C1 segment of cervical spinal cord (tissue), 14 donors: ENCODE measurements at regions not wholly inside any gene's neighbourhood (a gene's known extent, or its start where the extent isn't known, plus 50 kb on each side); places are given as distances from the start of the nearest gene placed in this dataset.
"Not testable (repeated sequence)": the region's sequence is repeated elsewhere in the genome, so short reads cannot be mapped to it uniquely, and the experiment has no call there.

ENCODE experiments used
- DNase-seq, 14 donors: peaks; one replicate each; lab custom pipeline; 2025; lab: John Stamatoyannopoulos, UW

- no peak for DNase-seq
These were observed 154.5 kb upstream of the CLEC14A start for GRCh38 chr14:38410442-38410841.

DNA sequence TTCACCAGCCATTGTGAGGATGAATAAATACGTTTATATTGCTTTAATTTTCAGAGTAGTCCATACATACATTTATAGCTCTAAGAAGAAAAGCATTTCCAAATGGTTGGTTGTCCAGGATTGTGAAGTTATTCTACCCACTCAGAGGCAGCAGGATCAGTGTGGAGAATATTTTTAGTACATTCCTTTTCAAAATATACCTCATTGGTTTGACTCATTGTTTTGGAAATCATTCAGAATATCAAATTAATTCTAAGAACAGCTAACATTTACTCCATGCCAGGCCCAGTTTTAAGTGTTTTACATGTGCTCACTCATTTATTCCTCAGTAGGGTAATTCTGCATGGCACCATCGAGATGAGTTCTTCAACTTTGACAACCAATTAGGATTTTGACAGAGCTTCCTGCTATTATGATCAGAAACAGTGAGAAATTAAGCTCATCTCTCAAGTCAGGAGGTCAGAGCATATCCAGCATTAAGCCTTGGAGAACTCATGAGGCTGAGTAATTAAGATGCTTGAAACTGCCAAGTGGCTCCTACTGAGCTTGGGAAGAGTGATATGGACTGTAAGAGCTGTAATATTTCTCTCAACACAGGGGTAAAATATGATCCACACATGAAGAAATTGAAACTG is 153.3 kb upstream of the CLEC14A start:
- no peak for DNase-seq

- DNase-seq = no peak
These were observed 150.2 kb upstream of the CLEC14A start for GRCh38 chr14:38405851-38406635.

DNA sequence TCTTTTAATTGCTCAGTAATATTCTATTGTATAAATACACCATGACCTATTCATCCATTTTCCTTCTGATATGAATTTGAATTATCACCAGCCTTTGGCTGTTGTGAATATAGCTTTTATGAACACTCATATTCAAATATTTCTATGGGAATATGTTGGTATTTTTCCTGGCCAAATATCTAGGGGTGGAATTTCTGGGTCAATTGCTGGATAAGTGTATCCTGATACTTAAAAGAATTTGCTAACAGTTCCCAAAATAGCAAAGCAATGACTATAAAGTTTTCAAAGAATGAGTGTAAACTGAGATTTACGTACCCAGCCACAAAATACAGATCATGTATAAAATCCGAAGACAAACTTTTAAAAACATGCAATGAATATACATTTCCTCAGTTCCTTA is 148.7 kb upstream of the CLEC14A start:
- no peak for DNase-seq

GRCh38 chr14:38404100-38404541 is 148.2 kb upstream of the CLEC14A start:
- DNase-seq = no peak

GRCh38 chr14:38400751-38401150 is 144.9 kb upstream of the CLEC14A start:
- DNase-seq = no peak

- DNase-seq = no peak
These were observed 143.8 kb upstream of the CLEC14A start for GRCh38 chr14:38399652-38400051.

DNA sequence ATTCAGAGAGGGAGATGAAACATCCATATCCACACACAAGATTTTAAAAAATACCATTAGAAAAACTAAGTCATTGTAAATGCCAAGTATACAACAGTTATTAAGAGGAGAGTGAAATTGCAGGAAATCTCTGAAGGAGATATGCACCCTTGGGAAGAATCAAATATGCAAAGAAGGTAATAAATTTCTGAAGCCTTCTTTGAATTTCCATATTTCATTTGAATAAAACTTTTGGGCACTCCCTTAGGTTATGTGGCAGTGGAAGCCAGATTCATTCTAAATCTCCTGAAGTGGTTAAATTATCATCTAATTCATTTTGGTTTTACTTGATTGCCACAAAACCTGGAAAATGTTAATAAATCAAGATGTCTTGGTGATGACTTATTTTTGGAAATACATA is 138.9 kb upstream of the CLEC14A start:
- DNase-seq = no peak

DNA sequence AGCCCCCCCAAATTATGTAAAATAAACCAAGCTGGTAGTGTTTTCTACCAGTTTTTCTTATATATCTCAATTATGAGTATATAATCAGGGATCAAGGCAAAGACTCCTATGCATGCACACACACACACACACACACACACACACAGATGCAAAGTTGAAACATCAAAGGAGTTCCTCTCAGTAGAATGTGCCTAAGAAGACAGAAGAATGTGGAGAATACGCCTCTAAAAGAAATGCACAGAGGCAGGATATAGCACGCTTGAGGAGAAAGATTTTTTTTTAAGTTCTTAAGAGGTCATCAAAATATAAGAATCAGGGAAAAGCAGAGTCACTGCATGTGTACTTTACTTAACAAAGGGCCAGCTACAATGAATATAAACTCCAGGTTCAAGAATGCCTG is 138.2 kb upstream of the CLEC14A start:
- no peak for DNase-seq

GRCh38 chr14:38391334-38391733 is 135.4 kb upstream of the CLEC14A start:
- no peak for DNase-seq

DNA sequence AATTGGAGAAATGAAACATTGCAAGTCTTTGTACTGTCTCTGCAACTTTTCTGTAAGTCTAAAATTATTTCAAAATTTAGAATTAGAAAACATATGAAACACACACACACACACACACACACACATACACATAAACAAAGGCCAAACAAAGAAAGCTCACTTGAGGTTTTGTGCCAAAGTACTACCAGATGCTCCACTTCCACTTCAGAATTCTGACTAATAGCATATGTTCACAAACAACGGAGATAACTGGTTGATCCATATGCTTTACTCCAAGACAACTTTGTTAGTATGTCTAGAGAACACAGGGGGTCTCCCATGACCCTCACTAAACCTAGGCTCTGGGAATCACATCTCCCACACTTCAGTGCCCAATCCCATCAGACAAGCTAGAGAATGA is 133.8 kb upstream of the CLEC14A start:
- no peak for DNase-seq

GRCh38 chr14:38387821-38388220 is 131.9 kb upstream of the CLEC14A start:
- DNase-seq = no peak

GRCh38 chr14:38385836-38386235 is 129.9 kb upstream of the CLEC14A start:
- no peak for DNase-seq

DNA sequence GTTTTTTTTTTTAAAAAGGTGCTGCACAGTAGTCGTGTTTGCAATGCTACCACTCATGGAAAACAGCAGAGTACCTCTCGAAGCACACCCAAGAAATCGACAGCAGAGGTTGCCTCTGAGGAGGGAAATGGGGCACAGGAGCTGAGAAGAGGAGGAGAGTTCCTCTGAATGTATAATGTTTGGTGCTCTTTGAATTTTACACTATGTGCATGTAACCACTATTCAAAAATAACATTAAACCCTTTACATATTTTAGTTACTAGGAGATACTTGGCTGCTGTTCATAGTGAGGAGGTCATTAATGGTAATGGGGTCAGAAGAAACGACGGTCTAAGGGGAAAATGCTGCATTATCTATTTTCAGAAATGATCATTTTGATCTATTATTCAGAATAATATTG is 129.4 kb upstream of the CLEC14A start:
- no peak for DNase-seq

- DNase-seq = no peak
These were observed 128.8 kb upstream of the CLEC14A start for GRCh38 chr14:38384741-38385140.

GRCh38 chr14:38367922-38368321 is 112.0 kb upstream of the CLEC14A start:
- no peak for DNase-seq

DNA sequence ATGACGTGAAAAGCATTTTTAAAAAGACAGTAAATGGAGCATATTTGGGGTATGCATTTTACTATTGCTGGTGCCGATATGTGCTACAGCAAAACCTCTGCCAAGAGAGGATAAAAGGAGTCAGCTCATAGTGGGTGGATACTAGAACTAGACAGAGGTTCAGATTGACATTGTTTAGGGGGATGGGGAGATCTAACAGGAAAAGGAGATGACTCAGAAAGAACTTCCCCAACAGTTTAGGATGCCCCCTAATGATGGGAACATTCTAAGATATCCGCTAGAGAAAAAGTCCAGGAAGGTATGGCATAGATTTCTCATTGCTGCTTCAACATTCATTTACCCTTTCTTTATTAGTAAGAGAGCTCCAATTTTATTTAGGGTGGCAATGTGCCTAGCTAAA is 110.5 kb upstream of the CLEC14A start:
- no peak for DNase-seq

GRCh38 chr14:38363217-38363616 is 107.3 kb upstream of the CLEC14A start:
- no peak for DNase-seq

DNA sequence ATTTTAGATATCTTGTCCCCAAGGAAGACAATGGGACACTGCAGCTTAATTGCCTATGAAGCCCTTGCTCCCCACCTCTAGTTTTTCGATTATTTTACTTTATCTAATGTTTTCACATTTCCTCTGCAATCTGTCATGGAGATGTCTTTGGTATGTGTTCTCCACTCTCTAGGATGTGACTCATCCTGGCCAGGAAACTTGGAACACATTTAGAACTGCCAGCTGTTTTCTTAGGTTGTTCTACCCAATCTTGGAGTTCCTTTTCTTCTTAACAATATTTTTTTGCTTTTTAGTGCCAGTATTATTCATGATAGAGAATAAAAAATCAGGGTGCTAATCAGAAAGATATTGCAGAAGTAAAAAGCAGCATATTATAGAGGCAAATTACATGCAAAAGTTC is 101.7 kb upstream of the CLEC14A start:
- no peak for DNase-seq

DNA sequence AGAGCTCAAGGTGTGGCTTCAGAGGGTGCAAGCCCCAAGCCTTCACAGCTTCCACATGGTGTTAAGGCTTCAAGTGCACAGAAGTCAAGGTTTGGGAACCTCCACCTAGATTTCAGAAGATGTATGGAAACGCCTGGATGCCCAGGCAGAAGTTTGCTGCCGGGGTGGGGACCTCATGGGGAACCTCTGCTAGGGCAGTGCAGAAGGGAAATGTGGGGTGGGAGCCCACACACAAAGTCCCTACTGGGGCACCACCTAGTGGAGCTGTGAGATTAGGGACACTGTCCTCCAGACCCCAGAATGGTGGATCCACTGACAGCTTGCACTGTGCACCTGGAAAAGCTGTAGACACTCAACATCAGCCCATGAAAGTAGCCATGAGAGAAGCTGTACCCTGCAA is 99.6 kb upstream of the CLEC14A start:
- not testable (repeated sequence) for DNase-seq

DNA sequence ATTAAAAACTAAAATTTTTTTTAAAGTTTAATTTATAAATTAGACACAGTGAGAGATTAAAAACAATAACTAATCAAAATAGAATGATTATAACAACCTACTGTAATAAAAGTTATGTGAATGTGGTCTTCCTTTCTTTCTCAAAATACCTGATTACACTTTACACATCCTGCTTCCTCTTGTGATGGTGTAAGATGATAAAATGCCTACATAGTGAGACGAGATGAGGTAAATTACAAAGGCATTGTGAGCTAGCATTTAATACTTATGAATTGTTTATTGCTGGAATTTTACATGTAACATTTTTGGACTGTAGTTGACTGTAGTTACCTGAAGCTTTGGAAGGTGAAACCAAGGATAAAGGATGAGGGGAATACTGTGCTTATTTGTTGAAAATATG is 94.2 kb upstream of the CLEC14A start:
- no peak for DNase-seq

GRCh38 chr14:38342803-38343202 is 86.9 kb upstream of the CLEC14A start:
- no peak for DNase-seq

GRCh38 chr14:38339696-38340095 is 83.8 kb upstream of the CLEC14A start:
- DNase-seq = no peak
